Panc1 (cell line): ENCODE measurements at regions not wholly inside any gene's neighbourhood (a gene's known extent, or its start where the extent isn't known, plus 50 kb on each side); places are given as distances from the start of the nearest gene placed in this dataset.
"Not testable (repeated sequence)": the region's sequence is repeated elsewhere in the genome, so short reads cannot be mapped to it uniquely, and the experiment has no call there.

ENCODE experiments used
- ATAC-seq: fragments of 200-7000 bp; cut with Tn5 transposase; 2 replicates; pipeline ENCODE4 v1.9.1; 2020; ENCODE audit warnings: mild to moderate bottlenecking, moderate library complexity
- BruUV-seq: library from RNA; stranded (reverse); fragments of 400-500 nt; replicated peaks from 2 replicates; lab custom pipeline; 2021; lab: Mats Ljungman, UMichigan
- CTCF ChIA-PET: fragments of 300-600 bp; sonication (Branson Sonifier 250); formaldehyde crosslinking; loops from one replicate; lab custom pipeline; 2022; ENCODE audit warnings: antibody characterized with exemption; lab: Charles Lee
- POLR2A ChIA-PET: fragments of 300-600 bp; sonication (Branson Sonifier 250); formaldehyde crosslinking; loops from one replicate; lab custom pipeline; 2022; ENCODE audit warnings: antibody characterized with exemption; lab: Charles Lee
- DNase-seq: peaks from one replicate; pipeline ENCODE4 v3.0.0-alpha.2; 2010; ENCODE audit warnings: low read depth, low spot score
- H3K27ac ChIP-seq: 2 replicates; pipeline ENCODE4 v1.5.1; 2011; ENCODE audit warnings: mild to moderate bottlenecking, low read length, inconsistent platforms
- H3K27me3 ChIP-seq: fragments of 200-500 bp; sonication (Bioruptor generic); 2 replicates; pipeline ENCODE4 v1.6.0; 2014; ENCODE audit warnings: low read length, inconsistent platforms; ENCODE audit not compliant: control insufficient read depth, insufficient read depth
- H3K36me3 ChIP-seq: fragments of 200-500 bp; sonication (Bioruptor generic); 2 replicates; pipeline ENCODE4 v1.5.1; 2014; ENCODE audit warnings: inconsistent platforms, mild to moderate bottlenecking, low read length, moderate library complexity; ENCODE audit not compliant: control insufficient read depth, insufficient read depth
- H3K4me1 ChIP-seq: 2 replicates; pipeline ENCODE4 v1.5.1; 2011; ENCODE audit warnings: inconsistent platforms, mild to moderate bottlenecking, low read length, moderate library complexity; ENCODE audit not compliant: control insufficient read depth, insufficient read depth
- H3K4me3 ChIP-seq, 2 experiments: 2 replicates each; pipeline ENCODE4 v1.5.1; 2011 to 2012; ENCODE audit warnings: low read depth in 2 of 2, low read length in 2 of 2, mild to moderate bottlenecking in 2 of 2, inconsistent platforms in 1 of 2, moderate library complexity in 1 of 2
- H3K9me3 ChIP-seq: fragments of 200-500 bp; sonication (Bioruptor generic); 2 replicates; pipeline ENCODE4 v1.5.1; 2014; ENCODE audit warnings: low read depth, mild to moderate bottlenecking, inconsistent platforms, low read length, moderate library complexity; ENCODE audit not compliant: control insufficient read depth, insufficient read depth
- CTCF ChIP-seq: fragments of 450-650 bp; IDR thresholded peaks from 2 replicates; pipeline ENCODE4 v1.5.1; 2017; ENCODE audit warnings: mild to moderate bottlenecking
- POLR2AphosphoS5 ChIP-seq: IDR thresholded peaks from 2 replicates; pipeline ENCODE4 v1.6.1; 2012; ENCODE audit warnings: mild to moderate bottlenecking, low read depth, low read length, moderate library complexity
- REST ChIP-seq, 2 experiments: IDR thresholded peaks; 2 replicates each; pipeline ENCODE4 v1.6.1; 2011 to 2012; ENCODE audit warnings: low read depth in 2 of 2, control low read depth in 1 of 2, low read length in 1 of 2, mild to moderate bottlenecking in 1 of 2, moderate library complexity in 1 of 2; ENCODE audit not compliant: insufficient read depth in 1 of 2
- SIN3A ChIP-seq: IDR thresholded peaks from 2 replicates; pipeline ENCODE4 v1.6.1; 2012; ENCODE audit warnings: low read depth, mild to moderate bottlenecking, low read length, moderate library complexity, borderline replicate concordance; ENCODE audit not compliant: insufficient read depth
- TCF7L2 ChIP-seq: IDR thresholded peaks from 2 replicates; pipeline ENCODE4 v1.6.1; 2011; ENCODE audit warnings: mild to moderate bottlenecking, low read depth, low read length, inconsistent platforms
- in situ Hi-C: cut with HindIII; loops from 2 replicates; pipeline ENCODE4 v1.10.0; 2016; ENCODE audit warnings: low sequenced_read_pairs, low pct_unique_long_range_greater_than_20kb
- intact Hi-C: fragments of 100-400 bp; cut with micrococcal nuclease; formaldehyde crosslinking; loops from one replicate; pipeline ENCODE4 v1.10.0; 2022; ENCODE audit not compliant: unreplicated experiment

- H3K27me3 ChIP-seq = no peaks in the 10 kb centered on the region
- no peaks in the 10 kb centered on the region for H3K4me1 ChIP-seq
- DNase-seq = no peak
- POLR2A ChIA-PET = no interaction called here
- TF ChIP-seq SIN3A (no peak), REST (IDR thresholded peaks at IDR 0.05; ENCODE audit: insufficient read depth in 1 of 2, low read depth in 2 of 2, low read length in 1 of 2) (no peak), CTCF (no peak), TCF7L2 (no peak), POLR2AphosphoS5 (no peak)
- H3K27ac ChIP-seq = no peak overlapping the region
- no peak overlapping the region for H3K4me3 ChIP-seq
- H3K9me3 ChIP-seq = no peaks in the 10 kb centered on the region
- no peaks in the 10 kb centered on the region for H3K36me3 ChIP-seq
- intact Hi-C loops = no loop called here
- in situ Hi-C loops = no loop called here
- CTCF ChIA-PET = no interaction called here
- BruUV-seq = no TSS peak
- no peak for ATAC-seq
Observed at GRCh38 chr3:51605938-51606337, 65.1 kb upstream of the TEX264 start.

- H3K27me3 ChIP-seq, BruUV-seq, H3K27ac ChIP-seq, DNase-seq, POLR2A ChIA-PET, H3K36me3 ChIP-seq, CTCF ChIA-PET, ATAC-seq, H3K4me1 ChIP-seq, in situ Hi-C loops, H3K9me3 ChIP-seq, H3K4me3 ChIP-seq, intact Hi-C loops: not testable (repeated sequence)
Observed at GRCh38 chr3:51606871-51607270, 64.2 kb upstream of the TEX264 start.

GRCh38 chr3:51607591-51608325 lies 63.3 kb upstream of the TEX264 start:
- ATAC-seq, CTCF ChIA-PET, H3K9me3 ChIP-seq, H3K4me3 ChIP-seq, BruUV-seq, intact Hi-C loops, H3K27ac ChIP-seq, H3K27me3 ChIP-seq, in situ Hi-C loops, POLR2A ChIA-PET, DNase-seq, H3K36me3 ChIP-seq, H3K4me1 ChIP-seq: not testable (repeated sequence)
